Head of caudate nucleus (tissue), 42 donors: ENCODE measurements at regions not wholly inside any gene's neighbourhood (a gene's known extent, or its start where the extent isn't known, plus 50 kb on each side); places are given as distances from the start of the nearest gene placed in this dataset.
"Not testable (repeated sequence)": the region's sequence is repeated elsewhere in the genome, so short reads cannot be mapped to it uniquely, and the experiment has no call there.

Experiments used
- DNase-seq, 42 donors: peaks; one replicate each; pipeline versions ENCODE4 v3.0.0 to v3.0.0-alpha.2; 2020 to 2021; ENCODE audit warnings: mixed read lengths in 7 of 42
- intact Hi-C: fragments of 100-400 bp; cut with DNase I; formaldehyde crosslinking; loops from one replicate; pipeline ENCODE4 v1.15.0; 2022

DNA sequence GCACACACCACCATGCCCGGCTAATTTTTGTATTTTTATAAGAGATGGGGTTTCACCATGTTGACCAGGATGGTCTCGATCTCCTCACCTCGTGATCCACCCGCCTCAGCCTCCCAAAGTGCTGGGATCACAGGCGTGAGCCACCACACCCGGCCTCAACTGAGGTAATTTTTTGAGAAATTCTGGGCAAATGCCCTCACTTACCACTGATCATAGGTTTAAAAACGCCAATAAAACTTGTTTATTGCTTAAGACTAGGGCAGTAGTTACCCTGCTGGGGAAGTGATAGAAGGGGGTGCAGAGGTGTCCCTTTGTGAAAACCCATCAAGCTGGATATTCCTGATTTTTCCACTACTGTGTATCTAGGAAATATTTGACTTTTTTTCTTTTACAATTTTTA lies 196.3 kb downstream of the BCAS1 start:
- intact Hi-C loops, result no loop called here
- DNase-seq, result no peak

DNA sequence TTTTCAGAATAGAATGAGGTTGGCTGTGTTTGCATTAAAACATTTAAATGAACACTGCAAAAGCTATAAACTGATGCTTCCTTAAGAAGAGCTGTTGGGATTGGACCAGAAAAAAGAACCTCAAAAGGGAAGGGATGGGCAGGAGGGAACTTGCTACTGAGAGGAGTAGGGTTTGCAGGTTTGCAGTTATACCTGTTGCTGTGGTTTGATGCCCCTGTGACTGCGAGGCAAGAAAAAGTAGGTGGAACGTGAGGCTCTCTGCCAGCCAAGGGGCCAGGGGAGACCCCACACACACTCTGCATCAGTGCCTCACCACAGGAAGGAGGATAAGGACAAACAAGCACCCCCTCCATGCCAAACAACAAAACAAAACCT lies 197.2 kb downstream of the BCAS1 start:
- intact Hi-C loops, result no loop called here
- DNase-seq, result peak in 2 of 42 donors; percentile 19

DNA sequence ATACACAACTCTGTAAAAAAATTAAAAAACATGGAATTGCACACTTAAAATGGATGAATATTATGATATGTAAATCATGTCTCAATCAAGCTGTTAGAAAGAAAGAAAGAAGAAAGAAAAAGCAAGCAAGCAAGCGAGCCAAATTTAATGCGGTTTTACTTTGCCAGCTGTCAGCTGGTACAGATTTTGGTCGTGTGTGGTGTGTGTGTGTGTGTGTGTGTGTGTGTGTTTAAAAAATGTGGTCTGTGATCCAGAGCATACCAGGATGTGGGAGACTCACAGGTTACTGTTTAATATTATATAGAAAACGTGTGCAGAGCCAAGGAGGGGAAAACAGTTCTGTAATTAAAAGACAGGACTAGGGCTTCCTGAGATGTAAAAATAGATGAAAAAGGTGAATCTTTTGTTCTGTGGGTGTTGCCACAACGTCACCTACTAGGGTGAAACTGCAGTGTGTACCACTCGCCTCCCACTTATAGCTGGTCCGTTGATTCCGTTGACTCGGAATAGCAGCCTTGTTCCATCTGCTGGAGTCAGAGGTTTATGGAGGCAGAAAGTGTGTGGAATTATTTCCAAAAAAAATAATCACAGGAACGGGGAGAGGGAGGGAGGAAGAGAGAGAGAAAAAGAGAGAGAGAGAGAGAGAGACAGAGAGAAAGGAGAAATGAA lies 197.7 kb downstream of the BCAS1 start:
- DNase-seq, result peak in 16 of 42 donors; percentile 9 to 76 (median 28)
- intact Hi-C loops, result no loop called here

DNA sequence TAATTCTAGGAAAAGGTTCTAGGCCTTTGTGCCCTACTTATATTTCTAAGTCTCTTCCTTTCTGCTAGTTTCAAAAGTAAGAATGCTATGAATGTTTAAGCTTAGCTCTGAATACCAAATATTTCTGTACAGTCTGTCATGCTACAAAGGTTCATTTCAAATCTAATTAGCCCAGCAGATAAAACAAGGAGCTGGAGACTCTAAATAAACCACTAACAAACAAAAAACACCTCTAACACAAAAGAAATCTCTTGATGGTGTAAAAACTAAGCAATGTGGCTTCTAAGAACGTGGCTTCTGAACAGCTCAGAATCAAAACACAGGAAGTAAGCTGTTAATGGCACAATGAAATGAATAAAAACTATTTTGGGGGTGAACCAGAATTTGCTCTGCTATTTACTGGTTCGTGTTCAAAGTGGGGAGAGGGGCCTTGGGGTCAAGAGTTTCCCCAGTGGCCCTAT lies 198.3 kb downstream of the BCAS1 start:
- intact Hi-C loops, result no loop called here
- no peak for DNase-seq

DNA sequence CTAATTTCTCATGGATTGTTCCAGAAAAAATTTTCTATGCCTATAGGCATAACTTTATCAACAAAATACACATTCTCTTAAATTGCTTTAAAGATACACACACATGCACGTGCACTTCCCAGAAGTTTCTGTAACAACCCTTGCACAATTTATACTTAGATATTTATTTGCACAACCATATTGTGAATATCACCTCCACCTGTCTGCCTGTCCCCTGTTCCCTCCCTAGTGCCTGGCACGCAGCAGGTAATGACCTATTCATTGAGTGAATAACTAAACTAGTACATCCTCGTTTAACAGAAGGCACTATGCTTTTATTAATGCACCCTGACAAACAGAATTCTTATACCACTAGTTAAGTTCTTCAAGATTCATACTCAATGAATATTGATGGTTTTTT lies 198.9 kb downstream of the BCAS1 start:
- intact Hi-C loops, result no loop called here
- no peak for DNase-seq

DNA sequence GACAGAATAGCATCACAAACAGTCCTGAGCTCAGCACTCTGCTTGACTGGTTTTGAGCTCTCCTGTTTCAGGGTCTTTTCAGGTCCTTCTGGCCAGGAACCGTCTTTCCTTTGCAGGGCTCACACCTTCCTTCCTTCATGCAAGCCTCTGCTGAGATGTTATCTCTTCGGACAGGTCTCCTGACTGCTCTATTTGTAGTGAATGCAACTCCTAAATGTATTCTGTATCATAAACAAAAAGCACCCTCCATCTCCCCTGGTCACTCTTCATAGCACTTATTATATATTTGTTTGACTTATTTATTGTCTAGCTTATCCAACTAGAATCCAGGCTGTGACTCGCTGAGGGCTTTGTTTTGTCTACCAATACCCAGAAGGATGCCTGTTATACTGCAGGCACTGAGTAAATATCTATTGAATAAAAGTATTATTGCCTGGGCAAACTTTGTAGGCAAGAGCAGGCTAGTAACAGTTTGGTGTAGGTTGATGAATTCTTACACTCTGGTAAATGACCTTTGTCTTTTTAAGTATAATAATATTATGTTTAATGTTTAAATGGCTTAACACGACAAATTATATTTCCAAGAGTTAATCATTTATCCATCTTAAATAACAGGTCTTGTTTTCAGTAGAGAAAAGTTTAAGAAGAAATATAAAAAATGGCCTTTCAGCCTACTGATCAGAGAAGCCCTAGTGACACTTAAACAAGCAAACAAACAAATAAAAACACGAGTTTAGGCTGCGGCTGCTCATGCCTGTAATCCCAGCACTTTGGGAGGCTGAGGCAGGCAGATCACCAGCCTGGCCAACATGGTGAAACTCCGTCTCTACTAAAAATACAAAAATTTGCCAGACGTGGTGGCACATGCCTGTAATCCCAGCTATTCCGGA lies 199.7 kb downstream of the BCAS1 start:
- DNase-seq, result no peak
- intact Hi-C loops, result no loop called here

DNA sequence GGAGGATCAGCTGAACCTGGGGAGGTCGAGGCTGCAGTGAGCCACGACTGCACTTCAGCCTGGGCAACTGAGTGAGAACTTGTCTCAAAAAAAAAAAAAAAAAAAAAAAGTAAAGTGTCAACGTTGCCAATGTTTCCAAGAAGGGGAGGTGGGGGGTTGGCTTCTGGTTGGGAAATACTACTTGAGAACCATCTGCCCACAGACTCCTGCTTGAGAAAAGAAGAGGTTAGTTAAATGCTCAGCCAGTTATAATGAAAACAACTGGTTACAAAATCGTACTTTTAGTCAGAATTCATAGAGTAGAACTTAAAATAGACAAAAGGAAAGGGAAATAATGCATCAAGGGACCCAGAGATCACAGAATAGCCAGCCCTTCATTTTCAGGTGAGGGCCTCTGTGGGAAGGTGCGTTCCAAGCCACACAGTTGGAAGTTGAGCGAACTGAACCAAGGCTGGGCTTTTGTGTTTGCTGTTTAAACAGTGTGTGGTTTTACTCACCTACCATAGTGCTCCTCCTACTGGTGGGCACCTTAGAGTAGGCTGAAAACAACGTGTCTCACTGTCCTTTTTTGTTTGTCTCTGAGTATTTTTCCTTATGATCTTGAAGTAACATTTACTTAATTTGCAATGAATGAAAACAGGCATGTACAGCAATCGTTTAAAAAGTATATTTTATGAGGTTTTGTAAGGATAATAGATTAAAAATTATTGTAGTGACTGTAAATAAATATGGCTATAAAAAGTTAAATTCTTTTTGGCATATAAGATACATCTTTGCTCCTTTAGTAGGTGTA lies 200.7 kb downstream of the BCAS1 start:
- DNase-seq, result peak in 22 of 42 donors; percentile 15 to 74 (median 37)
- intact Hi-C loops, result no loop called here

DNA sequence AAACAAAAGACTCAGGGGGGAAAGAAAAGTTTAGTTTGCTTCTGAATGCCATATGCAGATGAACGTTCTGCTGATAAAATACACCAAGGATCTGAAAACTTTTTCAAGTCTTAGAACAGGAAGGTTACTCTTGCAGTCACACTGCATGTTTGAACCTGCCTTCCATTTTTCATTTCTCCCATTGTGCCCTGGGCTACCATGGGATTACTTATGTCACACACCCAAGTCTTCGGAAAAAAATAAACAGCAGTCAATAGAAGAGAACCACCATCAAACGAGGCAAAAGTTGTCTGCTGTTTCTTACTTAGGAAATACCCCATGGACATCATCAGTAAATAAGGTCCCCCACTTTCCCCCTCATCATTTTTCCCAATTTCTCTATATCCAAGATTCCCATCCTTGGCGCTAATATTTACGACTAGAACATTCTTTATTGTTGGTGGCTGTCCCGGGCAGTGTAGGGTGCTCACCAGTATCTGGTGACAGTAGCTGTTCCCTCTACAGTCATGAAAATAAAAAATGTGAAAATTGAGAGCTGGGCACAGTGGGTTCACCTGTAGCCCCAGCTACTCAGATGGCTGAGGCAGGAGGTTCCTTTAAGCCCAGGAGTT lies 202.5 kb downstream of the BCAS1 start:
- intact Hi-C loops, result no loop called here
- DNase-seq, result no peak

DNA sequence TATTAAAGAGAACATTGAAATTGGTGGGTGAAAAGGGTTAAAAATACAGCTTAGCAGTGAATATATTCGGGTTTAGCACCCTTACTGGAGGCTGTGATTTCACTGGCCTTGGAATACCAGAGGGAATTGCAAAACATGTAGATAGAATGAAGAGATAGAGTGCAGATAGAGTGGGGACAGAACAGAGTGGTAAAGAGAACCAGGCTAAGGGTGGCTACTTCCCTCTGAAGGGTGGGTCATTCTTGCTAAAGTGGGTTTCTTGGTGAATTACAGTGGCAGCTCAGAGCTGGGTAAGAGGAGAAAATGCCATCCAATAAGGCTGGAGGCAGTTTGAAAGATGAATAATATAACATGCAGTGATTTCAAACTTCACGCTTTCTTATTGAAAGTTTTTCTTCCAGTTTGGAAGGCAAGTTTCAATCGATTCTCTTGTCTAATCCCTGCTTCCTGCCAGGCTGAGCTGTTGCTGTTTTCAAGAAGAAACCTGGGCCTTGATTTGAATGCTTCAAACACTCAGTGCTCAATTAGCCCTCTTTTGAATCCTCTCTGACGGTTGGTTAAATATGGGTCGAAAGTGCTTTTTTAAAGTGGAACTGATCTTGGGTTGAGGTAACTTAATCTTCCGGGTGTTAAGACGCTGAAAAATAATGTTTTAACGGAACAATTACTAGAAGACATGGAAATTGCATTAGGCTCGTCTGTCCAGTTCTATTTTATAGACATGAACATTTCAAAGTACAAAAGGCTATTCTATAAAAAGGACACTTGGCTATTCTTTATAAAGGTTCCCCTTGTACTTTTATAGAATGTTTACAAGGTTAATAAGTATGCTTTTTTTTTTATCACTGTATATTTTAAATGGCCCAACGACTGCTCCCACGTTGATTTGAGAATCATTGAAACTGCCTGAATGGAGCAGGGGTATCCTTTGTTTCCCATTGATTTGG lies 203.3 kb downstream of the BCAS1 start:
- no peak for DNase-seq
- intact Hi-C loops, result no loop called here

DNA sequence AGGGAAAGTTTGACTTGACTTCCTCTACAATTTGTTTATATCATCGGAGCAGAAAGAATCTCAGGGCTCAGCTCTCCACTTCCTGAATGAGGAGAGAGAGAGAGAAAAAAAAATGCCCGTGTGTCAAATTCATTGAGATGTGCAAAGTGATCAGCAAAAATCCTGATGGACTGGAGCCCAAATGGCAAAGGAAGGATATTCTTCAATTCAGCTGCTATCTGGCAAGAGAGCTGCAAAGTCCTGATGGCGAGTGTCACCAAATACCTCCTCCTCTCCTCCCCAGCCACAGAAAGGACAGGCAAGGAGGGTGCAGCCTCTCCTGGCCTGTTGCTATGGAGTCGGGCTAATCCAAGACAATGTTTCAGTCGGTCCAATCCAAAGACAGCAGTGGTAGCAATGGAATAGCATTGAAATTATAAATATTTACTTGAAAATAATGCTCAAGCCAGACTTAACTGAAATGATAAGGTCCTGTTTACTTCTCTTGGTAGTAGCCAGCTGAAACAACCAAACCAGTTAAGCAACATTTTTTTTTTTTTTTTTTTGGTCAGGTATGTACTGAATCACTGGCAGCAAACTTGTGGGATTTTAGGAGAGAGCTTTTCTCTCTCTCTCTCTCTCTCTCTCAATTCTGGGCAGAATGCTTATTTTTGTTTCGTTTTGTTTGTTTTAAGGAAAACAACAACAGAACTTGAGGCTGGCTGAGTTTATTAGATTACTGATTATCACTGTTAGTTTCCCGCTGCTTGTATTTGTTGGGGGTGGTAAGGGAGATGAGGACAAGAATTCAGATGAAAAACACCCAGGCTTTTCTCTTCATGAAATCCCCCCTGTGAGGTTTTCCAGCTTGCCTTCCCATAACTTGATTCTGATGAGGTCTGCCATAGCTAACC lies 204.2 kb downstream of the BCAS1 start:
- intact Hi-C loops, result no loop called here
- peak in 2 of 42 donors; percentile 17 to 27 for DNase-seq

DNA sequence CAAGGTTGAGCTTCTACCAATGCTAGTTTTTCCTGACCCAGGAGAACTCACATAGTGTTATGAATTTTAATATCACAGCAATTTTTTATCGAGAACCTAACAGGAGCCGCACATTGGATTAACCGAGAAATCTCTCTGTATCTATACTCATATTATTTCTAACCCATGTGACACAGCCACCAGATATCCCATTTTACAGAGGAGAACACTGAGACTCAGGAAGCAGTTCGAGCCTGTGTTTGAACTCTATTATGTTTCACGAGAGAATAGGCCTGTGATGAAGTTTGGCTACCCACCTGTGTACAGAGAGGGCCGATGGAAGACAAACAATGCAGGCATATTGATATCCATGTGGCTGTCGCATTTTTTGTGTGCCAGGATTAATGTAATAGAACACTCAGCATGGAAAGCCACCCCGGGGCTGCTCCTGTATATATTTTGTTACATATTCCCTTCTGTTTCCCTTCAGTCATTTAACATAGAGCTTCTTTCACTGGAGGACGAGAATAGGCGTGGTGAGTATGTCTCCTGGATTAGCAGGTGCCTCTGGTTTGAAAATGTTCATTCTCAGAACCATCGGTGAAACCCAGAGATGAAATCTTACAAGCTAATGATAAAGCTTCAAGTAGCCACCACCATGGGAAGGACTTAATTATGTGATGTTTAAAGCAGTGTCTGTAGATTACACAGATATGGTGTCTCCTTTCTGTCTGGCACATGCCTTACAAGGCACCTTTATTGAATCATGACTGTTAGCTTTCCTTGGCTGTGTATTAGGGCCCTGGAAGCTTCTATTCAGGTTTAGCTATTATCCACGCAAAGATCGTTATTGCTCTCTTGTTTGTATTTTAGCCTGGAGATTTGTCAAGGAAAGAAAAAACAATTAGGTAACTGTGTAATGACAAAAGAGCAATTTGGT lies 205.4 kb downstream of the BCAS1 start:
- intact Hi-C loops, result not testable (repeated sequence)

DNA sequence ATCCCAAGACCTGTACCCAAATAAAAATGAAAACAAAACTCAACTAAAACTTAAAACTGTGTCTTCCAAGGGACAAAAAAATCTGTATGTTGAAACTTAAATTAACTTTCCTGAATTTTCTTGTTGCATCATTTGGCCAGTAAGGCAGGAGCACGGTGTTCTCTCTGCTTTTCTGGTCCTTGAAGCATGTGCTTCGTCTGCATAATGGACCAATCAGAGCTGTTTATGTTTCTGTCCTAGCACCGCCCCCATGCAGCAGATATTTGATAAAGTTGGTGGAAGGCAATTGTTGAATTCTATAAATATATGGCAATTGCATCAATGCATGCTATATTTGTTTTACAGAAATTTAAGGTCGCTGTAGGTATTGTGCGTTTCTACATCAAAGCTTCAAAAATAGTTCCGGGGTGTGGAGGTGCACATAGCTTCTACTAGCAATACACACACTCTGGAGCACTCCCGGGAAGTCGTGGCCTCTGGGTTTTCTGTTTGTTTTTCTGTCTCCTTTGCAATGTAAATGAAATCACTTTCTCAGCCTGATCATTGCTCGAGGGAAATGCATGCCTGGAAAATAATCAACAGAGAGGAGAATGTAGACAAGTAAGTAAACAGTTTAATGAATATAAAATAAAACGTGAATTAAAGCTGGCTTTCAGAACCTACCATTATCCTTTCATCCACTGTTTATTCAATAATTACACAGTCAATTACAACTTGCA lies 206.3 kb downstream of the BCAS1 start:
- intact Hi-C loops, DNase-seq: not testable (repeated sequence)

More for the DNA sequence above, 205.4 kb downstream of the BCAS1 start:
- not testable (repeated sequence) for DNase-seq

DNA sequence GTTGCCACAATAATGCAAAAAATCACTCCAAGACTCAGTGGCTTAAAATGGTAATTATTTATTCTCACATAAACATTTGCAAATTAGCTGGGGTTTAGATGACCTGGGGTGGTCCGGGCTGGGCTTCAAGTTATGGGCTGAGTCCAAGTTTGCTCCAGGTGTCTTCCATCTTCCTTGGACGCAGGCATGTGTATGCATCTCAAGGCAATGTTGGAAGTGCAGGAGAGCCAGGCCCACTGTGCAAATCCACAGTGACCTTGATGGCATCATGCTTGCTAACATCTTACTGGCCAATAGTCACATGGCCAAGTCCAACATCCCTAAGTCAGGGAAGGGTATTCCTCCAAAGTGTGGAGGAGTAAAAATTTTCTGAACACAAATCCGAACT lies 206.9 kb downstream of the BCAS1 start:
- intact Hi-C loops, DNase-seq: not testable (repeated sequence)

DNA sequence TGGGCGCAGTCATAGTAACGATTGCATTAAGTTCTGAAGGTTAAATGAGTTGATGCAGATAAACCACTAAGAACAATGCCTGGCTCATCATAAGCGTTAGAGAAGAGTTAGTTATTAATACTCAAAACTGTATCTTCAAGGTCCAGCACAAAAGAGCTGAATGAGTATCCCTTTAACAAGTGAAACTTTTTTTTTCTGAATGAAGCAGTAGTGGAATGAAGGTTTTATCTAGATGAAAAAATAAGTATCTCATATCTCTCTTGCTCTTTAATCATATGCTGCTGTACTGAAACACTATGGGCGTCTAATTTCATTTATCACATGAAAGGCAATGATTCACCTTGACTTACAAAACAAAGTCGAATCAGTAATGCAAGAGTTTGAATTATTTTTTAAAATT lies 207.4 kb downstream of the BCAS1 start:
- DNase-seq, intact Hi-C loops: not testable (repeated sequence)

DNA sequence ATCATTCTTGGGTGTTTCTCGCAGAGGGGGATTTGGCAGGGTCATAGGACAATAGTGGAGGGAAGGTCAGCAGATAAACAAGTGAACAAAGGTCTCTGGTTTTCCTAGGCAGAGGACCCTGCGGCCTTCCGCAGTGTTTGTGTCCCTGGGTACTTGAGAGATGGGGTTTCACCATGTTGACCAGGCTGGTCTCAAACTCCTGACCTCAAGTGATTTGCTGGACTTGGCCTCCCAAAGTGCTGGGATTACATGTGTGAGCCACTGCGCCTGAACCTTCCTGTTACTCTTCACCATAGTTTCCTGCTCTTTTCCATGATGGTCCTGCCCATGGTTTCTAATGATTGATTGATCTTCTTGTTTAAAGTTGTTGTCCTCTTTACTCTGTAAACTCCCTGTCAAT lies 207.9 kb downstream of the BCAS1 start:
- intact Hi-C loops, DNase-seq: not testable (repeated sequence)

DNA sequence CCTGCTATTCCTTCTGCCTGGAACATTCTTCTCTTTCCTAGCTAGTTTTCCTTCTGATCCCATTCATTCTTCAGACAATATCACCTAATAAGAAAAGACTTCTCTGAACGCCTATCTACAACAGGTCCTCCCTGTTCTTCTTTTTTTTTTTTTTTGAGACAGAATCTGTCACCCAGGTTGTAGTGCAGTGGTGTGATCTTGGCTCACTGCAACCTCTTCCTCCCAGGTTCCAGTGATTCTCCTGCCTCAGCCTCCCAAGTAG lies 208.3 kb downstream of the BCAS1 start:
- intact Hi-C loops, DNase-seq: not testable (repeated sequence)
